B cell (primary cell): ENCODE measurements at regions not wholly inside any gene's neighbourhood (a gene's known extent, or its start where the extent isn't known, plus 50 kb on each side); places are given as distances from the start of the nearest gene placed in this dataset.

ENCODE experiments used
- ATAC-seq: fragments of 200-7000 bp; cut with Tn5 transposase; one replicate; pipeline ENCODE4 v1.10.0; 2021; ENCODE audit warnings: low read depth, mild to moderate bottlenecking, moderate number of reproducible peaks, moderate library complexity
- CTCF ChIA-PET: fragments of 350-600 bp; sonication (Branson Sonifier 250); formaldehyde crosslinking; loops from one replicate; lab custom pipeline; 2021; ENCODE audit warnings: antibody characterized with exemption, inconsistent platforms; lab: Charles Lee
- POLR2A ChIA-PET: fragments of 350-600 bp; sonication (Branson Sonifier 250); formaldehyde crosslinking; loops from one replicate; lab custom pipeline; 2021; ENCODE audit warnings: antibody characterized with exemption; lab: Charles Lee
- DNase-seq: peaks from one replicate; pipeline ENCODE4 v3.0.0; 2013
- H2AFZ ChIP-seq: 2 replicates; pipeline ENCODE4 v1.6.1; 2012; ENCODE audit warnings: mild to moderate bottlenecking, low read depth, low read length; ENCODE audit not compliant: insufficient read depth, poor library complexity, severe bottlenecking
- H3K27ac ChIP-seq, 2 donors: 1 replicate in 1 of 2; 2 replicates in 1 of 2; pipeline ENCODE4 v1.5.1; 2012 to 2013; ENCODE audit warnings: low read length in 2 of 2, mild to moderate bottlenecking in 2 of 2, moderate library complexity in 1 of 2
- H3K27me3 ChIP-seq, 4 experiments: fragments of 200-600 bp in 1 of 4; sonication (generic) in 1 of 4; replicated peaks in 1 of 4; 1 replicate in 2 of 4; 2 replicates in 2 of 4; pipeline versions ENCODE4 v1.6.1 to v1.7.0; 2013 to 2016; ENCODE audit warnings: low read length in 3 of 4, mild to moderate bottlenecking in 2 of 4, mixed read lengths in 1 of 4, moderate library complexity in 1 of 4; ENCODE audit not compliant: insufficient read depth in 4 of 4, control insufficient read depth in 3 of 4; ENCODE audit errors: control extremely low read depth in 1 of 4
- H3K36me3 ChIP-seq, 2 experiments: replicated peaks in 1 of 2; 1 replicate in 1 of 2; 2 replicates in 1 of 2; pipeline versions ENCODE4 v1.6.1 to v1.7.1; 2013; ENCODE audit warnings: low read length in 1 of 2; ENCODE audit not compliant: insufficient read depth in 2 of 2, control insufficient read depth in 1 of 2; ENCODE audit errors: control extremely low read depth in 1 of 2, extremely low read depth in 1 of 2
- H3K4me1 ChIP-seq, 2 donors: fragments of 200-600 bp in 1 of 2; sonication (generic) in 1 of 2; 1 replicate in 1 of 2; 2 replicates in 1 of 2; pipeline versions ENCODE4 v1.5.1 to v1.6.1; 2013 to 2017; ENCODE audit warnings: low read length in 2 of 2; ENCODE audit not compliant: control insufficient read depth in 2 of 2, insufficient read depth in 2 of 2
- H3K4me2 ChIP-seq: replicated peaks from 2 replicates; pipeline ENCODE3; 2012; ENCODE audit warnings: mild to moderate bottlenecking, low read depth, low read length; ENCODE audit not compliant: poor library complexity, severe bottlenecking
- H3K4me3 ChIP-seq, 5 experiments: fragments of 200-600 bp in 1 of 5; sonication (generic) in 1 of 5; 1 replicate in 3 of 5; 2 replicates in 2 of 5; pipeline versions ENCODE4 v1.5.1 to v1.7.0; 2011 to 2016; ENCODE audit warnings: low read length in 4 of 5, mild to moderate bottlenecking in 4 of 5, low read depth in 2 of 5, control low read depth in 1 of 5, moderate library complexity in 1 of 5; ENCODE audit not compliant: insufficient read depth in 1 of 5; ENCODE audit errors: control extremely low read depth in 1 of 5, extremely low read depth in 1 of 5
- H3K79me2 ChIP-seq: fragments of 200-600 bp; sonication (generic); one replicate; pipeline ENCODE4 v1.6.0; 2016; ENCODE audit warnings: low read length; ENCODE audit not compliant: control insufficient read depth, insufficient read depth
- H3K9ac ChIP-seq: fragments of 200-600 bp; sonication (generic); 2 replicates; pipeline ENCODE4 v1.6.1; 2017; ENCODE audit warnings: mild to moderate bottlenecking, low read length, moderate library complexity
- H3K9me3 ChIP-seq, 3 donors: one replicate each; pipeline versions ENCODE4 v1.6.1 to v1.7.1; 2013; ENCODE audit warnings: low read length in 2 of 3; ENCODE audit not compliant: control insufficient read depth in 2 of 3, insufficient read depth in 1 of 3; ENCODE audit errors: control extremely low read depth in 1 of 3
- H4K20me1 ChIP-seq: 2 replicates; pipeline ENCODE4 v1.6.0; 2012; ENCODE audit warnings: mild to moderate bottlenecking, low read length; ENCODE audit not compliant: insufficient read depth, control insufficient read depth, poor library complexity, severe bottlenecking
- H3K27ac Mint-ChIP-seq: one replicate; pipeline ENCODE4 v1.8.0; 2021; ENCODE audit warnings: mixed read lengths
- H3K27me3 Mint-ChIP-seq: one replicate; pipeline ENCODE4 v1.8.0; 2021; ENCODE audit warnings: mixed read lengths
- H3K4me1 Mint-ChIP-seq: one replicate; pipeline ENCODE4 v1.8.0; 2021; ENCODE audit warnings: mixed read lengths
- H3K4me3 Mint-ChIP-seq: one replicate; pipeline ENCODE4 v1.8.0; 2021; ENCODE audit warnings: mixed read lengths
- H3K9me3 Mint-ChIP-seq: one replicate; pipeline ENCODE4 v1.8.0; 2022; ENCODE audit warnings: mixed read lengths; ENCODE audit not compliant: insufficient read depth
- EZH2 ChIP-seq: IDR thresholded peaks from 2 replicates; pipeline ENCODE4 v1.6.1; 2012; ENCODE audit warnings: borderline replicate concordance, low read depth, mild to moderate bottlenecking, moderate library complexity, low read length; ENCODE audit not compliant: insufficient read depth, poor library complexity, severe bottlenecking
- WGBS: methylation state at CpG from one replicate; pipeline ENCODE4 v1.1.5; 2013; ENCODE audit warnings: missing lambda C conversion rate; ENCODE audit not compliant: insufficient coverage; 5-methylcytosine and 5-hydroxymethylcytosine counted together
- intact Hi-C: fragments of 100-400 bp; cut with micrococcal nuclease; formaldehyde crosslinking; loops from one replicate; pipeline ENCODE4 v1.10.0; 2022
- TF ChIP-seq, protein P1 (sequence below): fragments of 200-600 bp; IDR thresholded peaks from one replicate; pipeline ENCODE4 v1.8.0; 2022; ENCODE audit warnings: antibody characterized with exemption, mild to moderate bottlenecking

- intact Hi-C loops = no loop called here
- WGBS = 94% methylated on average over 7 of the region's 7 CpGs
- Histone ChIP-seq H3K27me3 (no peaks in the 10 kb centered on the region), H4K20me1 (no peaks in the 10 kb centered on the region), H3K4me1 (no peaks in the 10 kb centered on the region), H3K4me2 (no peak overlapping the region), H3K36me3 (no peaks in the 10 kb centered on the region), H3K9ac (no peak overlapping the region), H3K27ac (no peak overlapping the region), H3K4me3 (no peak overlapping the region), H2AFZ (no peak overlapping the region), H3K9me3 (no peaks in the 10 kb centered on the region), H3K79me2 (no peaks in the 10 kb centered on the region)
- Mint-ChIP-seq H3K9me3 (no peaks in the 10 kb centered on the region), H3K4me1 (no peaks in the 10 kb centered on the region), H3K27ac (no peak overlapping the region), H3K4me3 (no peak overlapping the region), H3K27me3 (peaks cover 15% of the 10 kb centered on the region)
- no peak for TF ChIP-seq EZH2
- TF ChIP-seq, protein P1, sequence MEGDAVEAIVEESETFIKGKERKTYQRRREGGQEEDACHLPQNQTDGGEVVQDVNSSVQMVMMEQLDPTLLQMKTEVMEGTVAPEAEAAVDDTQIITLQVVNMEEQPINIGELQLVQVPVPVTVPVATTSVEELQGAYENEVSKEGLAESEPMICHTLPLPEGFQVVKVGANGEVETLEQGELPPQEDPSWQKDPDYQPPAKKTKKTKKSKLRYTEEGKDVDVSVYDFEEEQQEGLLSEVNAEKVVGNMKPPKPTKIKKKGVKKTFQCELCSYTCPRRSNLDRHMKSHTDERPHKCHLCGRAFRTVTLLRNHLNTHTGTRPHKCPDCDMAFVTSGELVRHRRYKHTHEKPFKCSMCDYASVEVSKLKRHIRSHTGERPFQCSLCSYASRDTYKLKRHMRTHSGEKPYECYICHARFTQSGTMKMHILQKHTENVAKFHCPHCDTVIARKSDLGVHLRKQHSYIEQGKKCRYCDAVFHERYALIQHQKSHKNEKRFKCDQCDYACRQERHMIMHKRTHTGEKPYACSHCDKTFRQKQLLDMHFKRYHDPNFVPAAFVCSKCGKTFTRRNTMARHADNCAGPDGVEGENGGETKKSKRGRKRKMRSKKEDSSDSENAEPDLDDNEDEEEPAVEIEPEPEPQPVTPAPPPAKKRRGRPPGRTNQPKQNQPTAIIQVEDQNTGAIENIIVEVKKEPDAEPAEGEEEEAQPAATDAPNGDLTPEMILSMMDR = no peak
- ChIA-PET CTCF (no interaction called here), POLR2A (no interaction called here)
- DNase-seq = no peak
- ATAC-seq = no peak
These were observed 111.5 kb upstream of the SLC45A1 start for GRCh38 chr1:8206391-8206790.

- Mint-ChIP-seq H3K4me1 (no peaks in the 10 kb centered on the region), H3K27ac (no peak overlapping the region), H3K27me3 (peaks cover 15% of the 10 kb centered on the region), H3K9me3 (no peaks in the 10 kb centered on the region), H3K4me3 (no peak overlapping the region)
- Histone ChIP-seq H3K4me2 (no peak overlapping the region), H3K27ac (no peak overlapping the region), H4K20me1 (no peaks in the 10 kb centered on the region), H3K4me3 (no peak overlapping the region), H3K9ac (no peak overlapping the region), H3K79me2 (no peaks in the 10 kb centered on the region), H3K9me3 (no peaks in the 10 kb centered on the region), H3K36me3 (no peaks in the 10 kb centered on the region), H3K4me1 (no peaks in the 10 kb centered on the region), H3K27me3 (no peaks in the 10 kb centered on the region), H2AFZ (no peak overlapping the region)
- no peak for ATAC-seq
- 100% methylated on average over 1 of the region's 10 CpGs for WGBS
- no peak for TF ChIP-seq EZH2
- TF ChIP-seq, protein P1 = no peak
- DNase-seq = no peak
- intact Hi-C loops = no loop called here
- ChIA-PET CTCF (interaction anchor here (0.6 kb wide), 1 partner anchor 58 kb away, joined by 3 read pairs; no protein-coding TSS in a partner anchor), POLR2A (no interaction called here)
These were observed 112.1 kb upstream of the SLC45A1 start for GRCh38 chr1:8205771-8206170.
